HG03159 (cell line): ENCODE measurements at regions not wholly inside any gene's neighbourhood (a gene's known extent, or its start where the extent isn't known, plus 50 kb on each side); places are given as distances from the start of the nearest gene placed in this dataset.

Experiments used
- ATAC-seq: cut with Tn5 transposase; IDR thresholded peaks from one replicate; pipeline ENCODE4 v1.9.1; 2021; ENCODE audit warnings: mild to moderate bottlenecking, moderate library complexity; ENCODE audit not compliant: unreplicated experiment

- ATAC-seq: no peak
These were observed 224.1 kb downstream of the ALX1 start for GRCh38 chr12:85504164-85504563.

GRCh38 chr12:85504624-85505023 is 224.6 kb downstream of the ALX1 start:
- ATAC-seq: no peak

GRCh38 chr12:85507456-85507855 is 227.4 kb downstream of the ALX1 start:
- no peak for ATAC-seq

- ATAC-seq: peak; percentile 30
These were observed 229.2 kb downstream of the ALX1 start for GRCh38 chr12:85509081-85509856.

- ATAC-seq: peak; percentile 99
These were observed 229.8 kb downstream of the ALX1 start for GRCh38 chr12:85509857-85510256.

- no peak for ATAC-seq
These were observed 236.0 kb downstream of the ALX1 start for GRCh38 chr12:85516039-85516438.

GRCh38 chr12:85516667-85517325 is 236.8 kb downstream of the ALX1 start:
- ATAC-seq: no peak

GRCh38 chr12:85519163-85519562 is 239.1 kb downstream of the ALX1 start:
- no peak for ATAC-seq

GRCh38 chr12:85523197-85523596 is 243.2 kb downstream of the ALX1 start:
- ATAC-seq: no peak

- peak; percentile 62 for ATAC-seq
These were observed 247.2 kb downstream of the ALX1 start for GRCh38 chr12:85527192-85527591.

- ATAC-seq: no peak
These were observed 249.9 kb downstream of the ALX1 start for GRCh38 chr12:85529896-85530295.

- ATAC-seq: no peak
These were observed 250.4 kb downstream of the ALX1 start for GRCh38 chr12:85530456-85530855.

- peak; percentile 95 for ATAC-seq
These were observed 251.3 kb downstream of the ALX1 start for GRCh38 chr12:85531341-85531740.

GRCh38 chr12:85549640-85550039 is 269.6 kb downstream of the ALX1 start:
- ATAC-seq: no peak

- no peak for ATAC-seq
These were observed 270.9 kb downstream of the ALX1 start for GRCh38 chr12:85550924-85551323.

- no peak for ATAC-seq
These were observed 272.4 kb downstream of the ALX1 start for GRCh38 chr12:85552461-85552860.

GRCh38 chr12:85557850-85558249 is 277.8 kb downstream of the ALX1 start:
- no peak for ATAC-seq

GRCh38 chr12:85558684-85559083 is 277.5 kb downstream of the RASSF9 start:
- no peak for ATAC-seq

- ATAC-seq: no peak
These were observed 277.1 kb downstream of the RASSF9 start for GRCh38 chr12:85559127-85559526.

- ATAC-seq: no peak
These were observed 276.7 kb downstream of the RASSF9 start for GRCh38 chr12:85559536-85559935.

- no peak for ATAC-seq
These were observed 273.4 kb downstream of the RASSF9 start for GRCh38 chr12:85562765-85563164.

GRCh38 chr12:85564786-85565185 is 271.4 kb downstream of the RASSF9 start:
- no peak for ATAC-seq
